GM21423 (cell line): ENCODE measurements at regions not wholly inside any gene's neighbourhood (a gene's known extent, or its start where the extent isn't known, plus 50 kb on each side); places are given as distances from the start of the nearest gene placed in this dataset.
A peak's percentile ranks its signal among the peaks of the same experiment; 100 is the strongest.
"Not testable (repeated sequence)": the region's sequence is repeated elsewhere in the genome, so short reads cannot be mapped to it uniquely, and the experiment has no call there.

ENCODE experiments used
- ATAC-seq: cut with Tn5 transposase; IDR thresholded peaks from one replicate; pipeline ENCODE4 v1.9.1; 2021; ENCODE audit warnings: mild to moderate bottlenecking, moderate library complexity; ENCODE audit not compliant: unreplicated experiment

GRCh38 chr3:110293660-110294059 is 778.0 kb upstream of the NECTIN3 start:
- ATAC-seq, result no peak

DNA sequence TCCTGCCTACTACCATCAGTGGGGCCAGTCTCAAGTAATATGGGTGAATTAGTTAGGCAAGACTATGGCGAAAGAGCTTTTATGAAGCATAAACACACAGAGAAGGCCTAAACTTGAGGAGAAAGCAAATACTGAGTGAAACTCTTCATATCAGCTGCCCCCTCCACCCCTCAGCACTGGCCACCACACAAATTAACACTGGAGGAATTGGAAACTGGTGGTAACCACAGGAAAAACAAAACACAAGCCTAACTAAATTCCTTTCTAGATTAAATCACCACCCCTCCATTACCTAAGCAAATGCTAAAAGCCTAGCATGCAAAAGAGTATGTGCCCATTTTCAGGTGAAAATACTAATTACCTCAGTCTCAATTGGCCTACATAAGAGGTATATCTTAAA is 774.7 kb upstream of the NECTIN3 start:
- ATAC-seq, result no peak

DNA sequence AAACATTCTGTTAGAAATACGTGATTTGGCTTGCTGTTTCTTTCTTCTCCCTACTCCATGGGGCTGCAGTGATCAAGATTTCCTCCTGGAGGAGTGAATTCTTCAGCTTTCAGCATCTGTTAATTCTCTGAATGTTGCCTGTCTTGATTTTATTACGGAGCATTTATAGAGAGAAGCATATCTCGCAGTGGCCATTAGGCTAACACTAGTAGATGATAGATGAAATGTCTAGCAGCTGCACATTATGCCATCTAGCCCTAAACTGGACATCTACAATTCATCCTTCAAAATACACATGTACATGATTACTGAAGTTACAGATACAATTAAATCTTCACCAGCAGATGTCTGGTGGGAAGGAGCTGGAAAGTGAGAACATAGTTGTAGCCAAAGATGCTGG is 769.8 kb upstream of the NECTIN3 start:
- ATAC-seq, result no peak

GRCh38 chr3:110307065-110307809 is 764.4 kb upstream of the NECTIN3 start:
- no peak for ATAC-seq

GRCh38 chr3:110311541-110311940 is 760.1 kb upstream of the NECTIN3 start:
- no peak for ATAC-seq

DNA sequence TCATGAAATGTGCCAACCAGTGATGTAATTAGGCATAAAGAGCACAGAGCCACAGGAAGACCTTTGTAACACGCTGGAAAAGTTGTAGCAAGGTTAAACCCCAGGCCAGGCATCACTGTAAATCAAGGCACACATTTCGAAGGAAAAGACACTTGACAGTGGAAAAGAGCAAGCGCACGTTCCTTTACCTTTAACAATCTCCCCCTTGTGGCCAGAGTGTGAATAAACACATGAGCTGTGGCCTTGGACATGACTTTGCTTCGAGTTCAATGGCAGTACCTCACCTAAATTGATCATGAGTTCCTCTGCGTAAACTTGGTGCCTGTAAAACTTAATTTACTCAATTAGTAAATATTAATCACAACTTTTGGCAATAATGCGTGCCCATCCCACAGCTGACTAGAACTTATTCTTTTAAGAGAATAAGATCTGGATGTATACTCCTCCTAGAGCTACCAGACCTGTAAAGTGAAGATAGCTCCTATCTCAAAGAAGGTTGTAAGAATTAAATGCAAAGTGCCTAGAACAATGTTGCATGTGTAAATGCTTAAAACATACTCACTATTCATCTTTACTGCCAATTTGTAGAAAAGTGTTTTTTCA is 757.0 kb upstream of the NECTIN3 start:
- peak; percentile 94 for ATAC-seq

DNA sequence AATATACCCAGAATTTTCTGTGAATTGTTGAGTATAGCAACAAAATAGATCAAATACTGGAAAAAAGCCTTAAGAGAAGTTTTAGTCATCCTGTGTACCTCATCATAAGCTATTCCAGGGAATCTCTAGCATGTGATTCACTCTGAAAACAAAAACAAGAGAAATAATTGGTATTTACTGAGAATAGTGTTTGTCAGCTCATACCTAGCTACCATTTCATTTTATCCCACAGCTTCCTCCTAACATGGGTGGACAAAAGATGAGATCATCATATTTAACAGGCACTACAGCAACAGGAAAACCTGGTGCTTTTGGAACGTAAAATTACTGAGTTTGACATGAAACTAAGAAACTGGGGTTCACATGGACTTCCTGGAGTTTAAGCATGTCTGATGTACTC is 753.5 kb upstream of the NECTIN3 start:
- no peak for ATAC-seq

DNA sequence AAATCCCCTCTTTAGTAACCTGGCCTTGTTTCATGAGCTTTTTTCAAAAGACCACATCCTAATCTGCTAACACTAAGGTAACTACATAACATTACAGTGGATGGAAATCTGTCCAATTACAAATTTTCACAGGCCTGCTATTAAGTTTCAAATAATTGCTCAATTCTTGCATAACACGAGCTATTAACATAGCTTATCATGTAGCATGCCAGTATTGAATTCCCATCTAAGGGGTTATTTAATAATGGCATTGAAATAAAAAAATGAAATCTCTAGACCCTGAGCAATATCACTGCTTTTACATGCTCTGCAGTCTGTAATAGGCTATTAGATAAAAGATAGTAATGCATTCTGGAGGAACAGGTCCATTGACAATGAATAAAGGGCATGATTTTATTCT is 748.3 kb upstream of the NECTIN3 start:
- ATAC-seq, result no peak

DNA sequence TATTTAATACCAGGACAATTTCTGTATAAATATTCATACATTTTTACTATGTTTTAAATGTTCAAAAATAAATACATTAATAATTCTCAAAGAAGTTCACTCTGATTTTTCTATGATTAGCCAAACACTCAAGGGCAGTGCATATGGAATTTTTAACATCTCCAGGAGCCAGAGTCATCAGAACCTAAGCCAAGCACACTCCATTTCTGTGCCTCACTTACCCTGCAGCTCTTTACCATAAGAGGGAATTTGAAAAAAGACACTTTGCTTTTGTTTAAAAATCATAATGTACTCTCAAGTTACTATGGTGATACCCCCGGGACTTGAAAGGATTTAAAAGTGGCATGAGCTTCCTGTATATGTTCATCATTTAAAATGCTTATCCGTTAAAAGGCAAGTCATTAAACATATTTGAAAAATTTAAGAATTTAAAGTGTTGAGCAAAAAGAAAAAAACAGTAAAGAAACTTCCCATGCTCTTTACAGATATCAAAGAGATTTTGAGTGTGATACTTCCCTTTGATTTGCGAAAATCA is 747.4 kb upstream of the NECTIN3 start:
- no peak for ATAC-seq

- no peak for ATAC-seq
These were observed 743.7 kb upstream of the NECTIN3 start for GRCh38 chr3:110327870-110328269.

DNA sequence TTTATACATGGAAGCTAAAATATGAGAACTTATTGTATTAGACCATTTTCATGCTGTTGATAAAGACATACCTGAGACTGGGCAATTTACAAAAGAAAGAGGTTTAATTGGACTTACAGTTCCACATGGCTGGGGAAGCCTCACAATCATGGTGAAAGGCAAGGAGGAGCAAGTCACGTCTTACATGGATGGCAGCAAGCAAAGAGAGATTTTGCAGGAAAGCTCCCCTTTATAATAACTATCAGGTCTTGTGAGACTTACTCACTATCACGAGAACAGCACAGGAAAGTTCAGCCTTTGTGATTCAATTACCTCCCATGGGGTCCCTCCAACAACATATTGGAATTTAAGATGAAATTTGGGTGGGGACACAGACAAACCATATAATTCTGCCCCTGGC is 740.1 kb upstream of the NECTIN3 start:
- not testable (repeated sequence) for ATAC-seq

GRCh38 chr3:110332629-110333028 is 739.0 kb upstream of the NECTIN3 start:
- no peak for ATAC-seq

GRCh38 chr3:110341047-110341446 is 730.6 kb upstream of the NECTIN3 start:
- no peak for ATAC-seq

GRCh38 chr3:110343376-110343775 is 728.2 kb upstream of the NECTIN3 start:
- no peak for ATAC-seq

DNA sequence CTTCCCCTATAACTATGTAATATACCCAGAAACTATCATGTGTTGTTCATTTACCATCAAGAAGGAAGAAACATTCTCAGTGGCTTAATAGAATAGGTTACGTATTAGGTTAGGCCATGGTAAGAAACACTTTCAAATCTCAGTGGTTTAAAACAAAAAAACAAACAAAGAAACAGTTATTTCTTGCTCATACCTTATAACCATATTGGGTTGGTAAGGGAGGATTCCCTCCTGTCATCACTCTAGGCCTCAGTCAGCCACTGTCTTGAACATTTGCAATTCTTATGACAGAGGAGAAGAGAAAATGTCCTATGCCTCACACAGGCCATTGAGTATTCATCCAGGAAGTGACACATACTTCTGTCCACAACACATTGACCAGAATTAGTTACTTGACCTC is 727.7 kb upstream of the NECTIN3 start:
- peak; percentile 86 for ATAC-seq

DNA sequence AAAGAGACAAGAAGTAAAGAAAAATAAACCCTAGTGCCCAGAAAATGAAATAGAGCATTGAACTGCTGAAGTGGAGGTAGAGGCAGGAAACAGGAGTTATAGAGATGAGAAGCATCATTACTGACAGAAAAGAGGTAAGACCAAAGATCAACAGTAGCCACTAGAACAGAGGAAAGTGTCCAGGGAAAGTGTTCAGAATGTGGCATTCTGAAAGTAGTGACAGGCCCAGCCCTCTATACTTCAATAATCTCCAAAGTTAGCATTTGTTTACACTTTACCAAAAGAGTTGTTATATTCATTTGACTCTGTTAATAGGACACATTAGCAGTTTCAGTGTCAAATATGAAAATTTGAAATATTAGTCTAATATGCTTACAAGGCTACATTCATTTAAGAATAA is 727.1 kb upstream of the NECTIN3 start:
- ATAC-seq, result no peak

DNA sequence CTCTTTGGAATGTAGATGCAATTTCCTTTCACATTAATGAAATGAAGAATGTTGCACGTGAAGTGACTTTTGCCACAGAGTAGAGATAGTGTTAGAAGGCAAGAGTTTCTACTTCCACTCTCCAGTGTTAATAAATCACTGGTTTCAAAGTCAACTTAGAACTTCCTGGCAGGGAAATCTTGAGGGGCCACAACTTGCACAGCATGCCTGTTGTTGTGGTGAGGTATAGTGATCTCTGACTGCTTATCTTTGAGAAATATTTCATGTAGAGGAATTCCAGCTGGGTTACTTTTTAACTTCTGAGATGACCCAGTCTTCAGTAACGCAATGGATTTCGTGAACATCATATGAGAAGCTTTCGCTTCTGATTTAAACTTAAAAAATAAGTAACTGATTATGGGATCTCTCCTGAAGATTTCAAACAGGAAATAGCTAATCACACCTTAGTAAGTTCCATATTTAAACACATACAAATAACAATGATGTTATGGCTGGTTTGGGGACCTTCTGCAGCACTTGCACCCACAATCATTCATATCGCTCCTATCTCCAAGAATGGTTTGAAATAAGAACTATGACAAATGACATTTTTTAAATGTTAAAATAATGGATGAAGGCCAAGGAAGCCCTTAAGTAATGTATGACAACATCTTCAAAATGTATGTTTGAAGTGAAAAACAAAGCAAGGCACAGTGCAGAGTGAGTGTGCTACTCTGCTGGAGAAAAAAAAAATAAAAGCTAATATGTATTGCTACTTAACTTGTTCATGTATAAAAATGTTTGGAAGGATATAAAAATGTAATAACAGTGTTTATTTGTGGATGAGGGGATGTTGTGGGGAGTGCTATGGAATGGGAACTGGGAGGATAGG is 726.5 kb upstream of the NECTIN3 start:
- peak; percentile 48 for ATAC-seq

DNA sequence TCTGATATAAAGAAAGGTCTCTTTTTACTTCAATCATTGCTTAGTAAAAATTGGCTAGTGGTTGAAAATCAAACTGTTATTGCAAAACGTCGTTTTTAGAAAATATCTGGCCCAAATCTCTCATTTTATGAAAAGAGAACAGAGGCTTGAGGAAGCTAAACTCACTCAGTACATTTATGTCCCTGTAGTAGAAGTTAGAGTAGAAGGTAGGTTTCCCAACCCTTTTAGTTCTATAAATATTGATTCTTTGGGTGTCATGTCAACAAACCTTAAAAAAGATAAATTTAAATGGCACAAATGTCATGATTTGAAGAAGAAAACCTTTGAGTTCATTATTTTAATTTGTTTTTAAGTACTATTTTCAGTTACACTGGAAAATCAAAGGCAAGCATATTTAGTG is 722.3 kb upstream of the NECTIN3 start:
- ATAC-seq, result no peak

GRCh38 chr3:110352841-110353604 is 718.6 kb upstream of the NECTIN3 start:
- ATAC-seq, result no peak

DNA sequence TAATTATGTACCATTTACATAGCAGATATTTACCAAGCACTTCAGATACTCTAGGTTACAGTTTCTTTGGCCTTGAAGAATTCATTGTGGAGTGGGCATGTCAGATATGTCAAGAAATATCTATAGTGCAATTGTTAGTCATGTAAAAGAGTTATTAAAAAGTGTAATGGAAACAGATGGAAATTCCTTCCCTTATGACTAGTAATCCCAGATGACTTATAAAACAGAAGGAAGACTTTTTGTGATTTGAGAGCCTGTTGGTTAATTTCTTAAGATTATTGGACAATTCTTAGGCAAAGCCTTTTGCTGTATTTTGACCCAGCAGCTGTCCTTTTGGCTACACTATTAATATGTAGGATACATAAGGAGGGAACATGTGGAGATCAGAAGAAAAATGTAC is 708.9 kb upstream of the NECTIN3 start:
- ATAC-seq, result no peak

DNA sequence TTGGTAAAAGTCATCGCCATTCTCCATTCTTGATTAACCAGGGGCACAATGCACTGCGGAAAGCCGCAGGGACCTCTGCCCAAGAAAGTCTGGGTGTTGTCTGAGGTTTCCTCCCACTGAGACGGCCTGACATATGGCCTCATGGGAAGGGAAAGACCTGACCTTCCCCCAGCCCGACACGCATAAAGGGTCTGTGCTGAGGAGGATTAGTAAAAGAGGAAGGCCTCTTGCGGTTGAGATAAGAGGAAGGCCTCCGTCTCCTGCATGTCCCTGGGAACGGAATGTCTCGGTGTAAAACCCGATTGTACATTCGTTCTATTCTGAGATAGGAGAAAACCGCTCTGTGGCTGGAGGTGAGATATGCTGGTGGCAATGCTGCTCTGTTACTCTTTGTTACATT is 704.3 kb upstream of the NECTIN3 start:
- ATAC-seq, result not testable (repeated sequence)
